HEK293 (cell line): ENCODE measurements at regions not wholly inside any gene's neighbourhood (a gene's known extent, or its start where the extent isn't known, plus 50 kb on each side); places are given as distances from the start of the nearest gene placed in this dataset.

Experiments
- CTCF ChIA-PET: fragments of 350-600 bp; formaldehyde crosslinking; extraction: SDS; loops from one replicate; lab custom pipeline; 2021; ENCODE audit warnings: antibody characterized with exemption; lab: Yijun Ruan, JAX
- POLR2A ChIA-PET: fragments of 300-600 bp; formaldehyde crosslinking; extraction: SDS; loops from one replicate; lab custom pipeline; 2020; ENCODE audit warnings: antibody characterized with exemption, inconsistent platforms; lab: Yijun Ruan, JAX
- H3K27ac ChIP-seq: fragments of 200-500 bp; sonication (Bioruptor generic); 2 replicates; pipeline ENCODE4 v1.5.1; 2014; ENCODE audit warnings: low read depth, low read length, control low read depth, inconsistent platforms; ENCODE audit errors: extremely low read depth
- H3K36me3 ChIP-seq, 2 experiments: fragments of 200-500 bp in 1 of 2; sonication (Bioruptor generic) in 1 of 2; 1 replicate in 1 of 2; 2 replicates in 1 of 2; pipeline ENCODE4 v1.5.1; 2014 to 2017; ENCODE audit warnings: inconsistent platforms in 2 of 2, low read length in 2 of 2; ENCODE audit not compliant: control insufficient read depth in 2 of 2, insufficient read depth in 1 of 2
- H3K4me1 ChIP-seq: fragments of 200-500 bp; sonication (Bioruptor generic); 2 replicates; pipeline ENCODE4 v1.5.1; 2014; ENCODE audit warnings: mild to moderate bottlenecking, low read length, inconsistent platforms; ENCODE audit not compliant: control insufficient read depth, insufficient read depth
- H3K4me3 ChIP-seq: 2 replicates; pipeline ENCODE4 v1.5.1; 2011; ENCODE audit warnings: low read depth, mild to moderate bottlenecking, control low read depth, low read length, moderate library complexity
- H3K9me3 ChIP-seq: fragments of 200-500 bp; sonication (Bioruptor generic); 2 replicates; pipeline ENCODE4 v1.5.1; 2014; ENCODE audit warnings: low read depth, low read length, inconsistent platforms; ENCODE audit not compliant: control insufficient read depth, insufficient read depth
- FEZF1 ChIP-seq: fragments of 450-650 bp; formaldehyde crosslinking; IDR thresholded peaks from 2 replicates; pipeline ENCODE4 v1.5.1; 2016; ENCODE audit warnings: missing biosample characterization, missing genetic modification characterization
- KLF16 ChIP-seq: fragments of 450-650 bp; formaldehyde crosslinking; IDR thresholded peaks from 2 replicates; pipeline ENCODE4 v1.5.1; 2017; ENCODE audit warnings: missing biosample characterization, missing genetic modification characterization
- REST ChIP-seq: fragments of 450-650 bp; formaldehyde crosslinking; IDR thresholded peaks from 2 replicates; pipeline ENCODE4 v1.5.1; 2016; ENCODE audit warnings: missing biosample characterization, missing genetic modification characterization
- ZBTB1 ChIP-seq: fragments of 450-650 bp; formaldehyde crosslinking; IDR thresholded peaks from 2 replicates; pipeline ENCODE4 v1.5.1; 2016; ENCODE audit warnings: missing biosample characterization, missing genetic modification characterization
- ZFHX2 ChIP-seq: fragments of 450-650 bp; formaldehyde crosslinking; conservative IDR thresholded peaks from 2 replicates; pipeline ENCODE4 v1.5.1; 2016; ENCODE audit warnings: missing biosample characterization, missing genetic modification characterization
- ZNF202 ChIP-seq: fragments of 450-650 bp; formaldehyde crosslinking; IDR thresholded peaks from 2 replicates; pipeline ENCODE4 v1.5.1; 2016; ENCODE audit warnings: missing biosample characterization, missing genetic modification characterization, borderline replicate concordance
- ZNF214 ChIP-seq: fragments of 450-650 bp; formaldehyde crosslinking; IDR thresholded peaks from 2 replicates; pipeline ENCODE4 v1.5.1; 2017; ENCODE audit warnings: missing biosample characterization, mild to moderate bottlenecking, missing genetic modification characterization, borderline replicate concordance
- ZNF23 ChIP-seq: fragments of 450-650 bp; formaldehyde crosslinking; IDR thresholded peaks from 2 replicates; pipeline ENCODE4 v1.5.1; 2016; ENCODE audit warnings: missing biosample characterization, missing genetic modification characterization, borderline replicate concordance
- ZNF24 ChIP-seq: fragments of 450-650 bp; formaldehyde crosslinking; IDR thresholded peaks from 2 replicates; pipeline ENCODE4 v1.5.1; 2016; ENCODE audit warnings: missing biosample characterization, missing genetic modification characterization
- ZNF26 ChIP-seq: fragments of 450-650 bp; formaldehyde crosslinking; IDR thresholded peaks from 2 replicates; pipeline ENCODE4 v1.5.1; 2016; ENCODE audit warnings: missing biosample characterization, missing genetic modification characterization
- ZNF311 ChIP-seq: fragments of 450-650 bp; formaldehyde crosslinking; IDR thresholded peaks from 2 replicates; pipeline ENCODE4 v1.5.1; 2017; ENCODE audit warnings: missing biosample characterization, missing genetic modification characterization, borderline replicate concordance
- ZNF549 ChIP-seq: fragments of 450-650 bp; IDR thresholded peaks from 2 replicates; pipeline ENCODE4 v1.5.1; 2018; ENCODE audit warnings: missing biosample characterization, missing genetic modification characterization, mild to moderate bottlenecking, inconsistent platforms, moderate library complexity
- ZNF558 ChIP-seq: fragments of 450-650 bp; formaldehyde crosslinking; IDR thresholded peaks from 2 replicates; pipeline ENCODE4 v1.5.1; 2016; ENCODE audit warnings: missing biosample characterization, missing genetic modification characterization
- ZNF610 ChIP-seq: fragments of 450-650 bp; formaldehyde crosslinking; IDR thresholded peaks from 2 replicates; pipeline ENCODE4 v1.5.1; 2016; ENCODE audit warnings: missing biosample characterization, missing genetic modification characterization, borderline replicate concordance
- ZXDB ChIP-seq: fragments of 450-650 bp; formaldehyde crosslinking; IDR thresholded peaks from 2 replicates; pipeline ENCODE4 v1.5.1; 2016; ENCODE audit warnings: missing biosample characterization, missing genetic modification characterization
- TF ChIP-seq, protein P1 (sequence below): fragments of 450-650 bp; formaldehyde crosslinking; IDR thresholded peaks from 2 replicates; pipeline ENCODE4 v1.5.1; 2016; ENCODE audit warnings: missing biosample characterization, missing genetic modification characterization, borderline replicate concordance
- TF ChIP-seq, protein P2 (sequence below): fragments of 450-650 bp; formaldehyde crosslinking; IDR thresholded peaks from 2 replicates; pipeline ENCODE4 v1.5.1; 2017; ENCODE audit warnings: missing biosample characterization, missing genetic modification characterization
- TF ChIP-seq, protein P3 (sequence below): fragments of 450-650 bp; formaldehyde crosslinking; IDR thresholded peaks from 2 replicates; pipeline ENCODE4 v1.5.1; 2016; ENCODE audit warnings: missing biosample characterization, missing genetic modification characterization

- Histone ChIP-seq H3K27ac (no peak overlapping the region), H3K4me3 (no peak overlapping the region), H3K36me3 (no peaks in the 10 kb centered on the region), H3K4me1 (no peaks in the 10 kb centered on the region), H3K9me3 (no peaks in the 10 kb centered on the region)
- CTCF ChIA-PET: no interaction called here
- POLR2A ChIA-PET: no interaction called here
- TF ChIP-seq ZNF558 (tag by site-specific recombination): no peak
- no peak for TF ChIP-seq ZNF24
- TF ChIP-seq ZBTB1 (tag by site-specific recombination): no peak
- TF ChIP-seq, protein P1, sequence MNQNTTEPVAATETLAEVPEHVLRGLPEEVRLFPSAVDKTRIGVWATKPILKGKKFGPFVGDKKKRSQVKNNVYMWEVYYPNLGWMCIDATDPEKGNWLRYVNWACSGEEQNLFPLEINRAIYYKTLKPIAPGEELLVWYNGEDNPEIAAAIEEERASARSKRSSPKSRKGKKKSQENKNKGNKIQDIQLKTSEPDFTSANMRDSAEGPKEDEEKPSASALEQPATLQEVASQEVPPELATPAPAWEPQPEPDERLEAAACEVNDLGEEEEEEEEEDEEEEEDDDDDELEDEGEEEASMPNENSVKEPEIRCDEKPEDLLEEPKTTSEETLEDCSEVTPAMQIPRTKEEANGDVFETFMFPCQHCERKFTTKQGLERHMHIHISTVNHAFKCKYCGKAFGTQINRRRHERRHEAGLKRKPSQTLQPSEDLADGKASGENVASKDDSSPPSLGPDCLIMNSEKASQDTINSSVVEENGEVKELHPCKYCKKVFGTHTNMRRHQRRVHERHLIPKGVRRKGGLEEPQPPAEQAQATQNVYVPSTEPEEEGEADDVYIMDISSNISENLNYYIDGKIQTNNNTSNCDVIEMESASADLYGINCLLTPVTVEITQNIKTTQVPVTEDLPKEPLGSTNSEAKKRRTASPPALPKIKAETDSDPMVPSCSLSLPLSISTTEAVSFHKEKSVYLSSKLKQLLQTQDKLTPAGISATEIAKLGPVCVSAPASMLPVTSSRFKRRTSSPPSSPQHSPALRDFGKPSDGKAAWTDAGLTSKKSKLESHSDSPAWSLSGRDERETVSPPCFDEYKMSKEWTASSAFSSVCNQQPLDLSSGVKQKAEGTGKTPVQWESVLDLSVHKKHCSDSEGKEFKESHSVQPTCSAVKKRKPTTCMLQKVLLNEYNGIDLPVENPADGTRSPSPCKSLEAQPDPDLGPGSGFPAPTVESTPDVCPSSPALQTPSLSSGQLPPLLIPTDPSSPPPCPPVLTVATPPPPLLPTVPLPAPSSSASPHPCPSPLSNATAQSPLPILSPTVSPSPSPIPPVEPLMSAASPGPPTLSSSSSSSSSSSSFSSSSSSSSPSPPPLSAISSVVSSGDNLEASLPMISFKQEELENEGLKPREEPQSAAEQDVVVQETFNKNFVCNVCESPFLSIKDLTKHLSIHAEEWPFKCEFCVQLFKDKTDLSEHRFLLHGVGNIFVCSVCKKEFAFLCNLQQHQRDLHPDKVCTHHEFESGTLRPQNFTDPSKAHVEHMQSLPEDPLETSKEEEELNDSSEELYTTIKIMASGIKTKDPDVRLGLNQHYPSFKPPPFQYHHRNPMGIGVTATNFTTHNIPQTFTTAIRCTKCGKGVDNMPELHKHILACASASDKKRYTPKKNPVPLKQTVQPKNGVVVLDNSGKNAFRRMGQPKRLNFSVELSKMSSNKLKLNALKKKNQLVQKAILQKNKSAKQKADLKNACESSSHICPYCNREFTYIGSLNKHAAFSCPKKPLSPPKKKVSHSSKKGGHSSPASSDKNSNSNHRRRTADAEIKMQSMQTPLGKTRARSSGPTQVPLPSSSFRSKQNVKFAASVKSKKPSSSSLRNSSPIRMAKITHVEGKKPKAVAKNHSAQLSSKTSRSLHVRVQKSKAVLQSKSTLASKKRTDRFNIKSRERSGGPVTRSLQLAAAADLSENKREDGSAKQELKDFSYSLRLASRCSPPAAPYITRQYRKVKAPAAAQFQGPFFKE (tag by site-specific recombination): no peak
- TF ChIP-seq ZNF23 (tag by site-specific recombination): no peak
- TF ChIP-seq ZFHX2 (tag by site-specific recombination): no peak
- TF ChIP-seq, protein P2, sequence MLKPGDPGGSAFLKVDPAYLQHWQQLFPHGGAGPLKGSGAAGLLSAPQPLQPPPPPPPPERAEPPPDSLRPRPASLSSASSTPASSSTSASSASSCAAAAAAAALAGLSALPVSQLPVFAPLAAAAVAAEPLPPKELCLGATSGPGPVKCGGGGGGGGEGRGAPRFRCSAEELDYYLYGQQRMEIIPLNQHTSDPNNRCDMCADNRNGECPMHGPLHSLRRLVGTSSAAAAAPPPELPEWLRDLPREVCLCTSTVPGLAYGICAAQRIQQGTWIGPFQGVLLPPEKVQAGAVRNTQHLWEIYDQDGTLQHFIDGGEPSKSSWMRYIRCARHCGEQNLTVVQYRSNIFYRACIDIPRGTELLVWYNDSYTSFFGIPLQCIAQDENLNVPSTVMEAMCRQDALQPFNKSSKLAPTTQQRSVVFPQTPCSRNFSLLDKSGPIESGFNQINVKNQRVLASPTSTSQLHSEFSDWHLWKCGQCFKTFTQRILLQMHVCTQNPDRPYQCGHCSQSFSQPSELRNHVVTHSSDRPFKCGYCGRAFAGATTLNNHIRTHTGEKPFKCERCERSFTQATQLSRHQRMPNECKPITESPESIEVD (tag by site-specific recombination): no peak
- TF ChIP-seq ZXDB (tag by site-specific recombination): no peak
- no peak for TF ChIP-seq KLF16 (tag by site-specific recombination)
- TF ChIP-seq REST: no peak
- TF ChIP-seq ZNF610 (tag by site-specific recombination): no peak
- TF ChIP-seq ZNF26 (tag by site-specific recombination): no peak
- TF ChIP-seq ZNF311 (tag by site-specific recombination): no peak
- TF ChIP-seq, protein P3, sequence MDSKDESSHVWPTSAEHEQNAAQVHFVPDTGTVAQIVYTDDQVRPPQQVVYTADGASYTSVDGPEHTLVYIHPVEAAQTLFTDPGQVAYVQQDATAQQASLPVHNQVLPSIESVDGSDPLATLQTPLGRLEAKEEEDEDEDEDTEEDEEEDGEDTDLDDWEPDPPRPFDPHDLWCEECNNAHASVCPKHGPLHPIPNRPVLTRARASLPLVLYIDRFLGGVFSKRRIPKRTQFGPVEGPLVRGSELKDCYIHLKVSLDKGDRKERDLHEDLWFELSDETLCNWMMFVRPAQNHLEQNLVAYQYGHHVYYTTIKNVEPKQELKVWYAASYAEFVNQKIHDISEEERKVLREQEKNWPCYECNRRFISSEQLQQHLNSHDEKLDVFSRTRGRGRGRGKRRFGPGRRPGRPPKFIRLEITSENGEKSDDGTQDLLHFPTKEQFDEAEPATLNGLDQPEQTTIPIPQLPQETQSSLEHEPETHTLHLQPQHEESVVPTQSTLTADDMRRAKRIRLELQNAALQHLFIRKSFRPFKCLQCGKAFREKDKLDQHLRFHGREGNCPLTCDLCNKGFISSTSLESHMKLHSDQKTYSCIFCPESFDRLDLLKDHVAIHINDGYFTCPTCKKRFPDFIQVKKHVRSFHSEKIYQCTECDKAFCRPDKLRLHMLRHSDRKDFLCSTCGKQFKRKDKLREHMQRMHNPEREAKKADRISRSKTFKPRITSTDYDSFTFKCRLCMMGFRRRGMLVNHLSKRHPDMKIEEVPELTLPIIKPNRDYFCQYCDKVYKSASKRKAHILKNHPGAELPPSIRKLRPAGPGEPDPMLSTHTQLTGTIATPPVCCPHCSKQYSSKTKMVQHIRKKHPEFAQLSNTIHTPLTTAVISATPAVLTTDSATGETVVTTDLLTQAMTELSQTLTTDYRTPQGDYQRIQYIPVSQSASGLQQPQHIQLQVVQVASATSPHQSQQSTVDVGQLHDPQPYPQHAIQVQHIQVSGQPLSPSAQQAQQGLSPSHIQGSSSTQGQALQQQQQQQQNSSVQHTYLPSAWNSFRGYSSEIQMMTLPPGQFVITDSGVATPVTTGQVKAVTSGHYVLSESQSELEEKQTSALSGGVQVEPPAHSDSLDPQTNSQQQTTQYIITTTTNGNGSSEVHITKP (tag by site-specific recombination): no peak
- TF ChIP-seq ZNF549 (tag by site-specific recombination): no peak
- no peak for TF ChIP-seq ZNF202 (tag by site-specific recombination)
- no peak for TF ChIP-seq FEZF1 (tag by site-specific recombination)
- no peak for TF ChIP-seq ZNF214
Measured at GRCh38 chr3:6679510-6679909, 181.4 kb upstream of the GRM7 start.
